DMS153 treated with DMSO at 0.1 percent for 48 hours (cell line): ENCODE measurements at regions not wholly inside any gene's neighbourhood (a gene's known extent, or its start where the extent isn't known, plus 50 kb on each side); places are given as distances from the start of the nearest gene placed in this dataset.
"Not testable (repeated sequence)": the region's sequence is repeated elsewhere in the genome, so short reads cannot be mapped to it uniquely, and the experiment has no call there.

ENCODE experiments used
- DNase-seq: peaks from one replicate; lab custom pipeline; 2025; ENCODE audit not compliant: unreplicated experiment; lab: John Stamatoyannopoulos, UW

GRCh38 chr4:189136462-189136861, 804.2 kb upstream of the FRG1 start:
- no peak for DNase-seq

DNA sequence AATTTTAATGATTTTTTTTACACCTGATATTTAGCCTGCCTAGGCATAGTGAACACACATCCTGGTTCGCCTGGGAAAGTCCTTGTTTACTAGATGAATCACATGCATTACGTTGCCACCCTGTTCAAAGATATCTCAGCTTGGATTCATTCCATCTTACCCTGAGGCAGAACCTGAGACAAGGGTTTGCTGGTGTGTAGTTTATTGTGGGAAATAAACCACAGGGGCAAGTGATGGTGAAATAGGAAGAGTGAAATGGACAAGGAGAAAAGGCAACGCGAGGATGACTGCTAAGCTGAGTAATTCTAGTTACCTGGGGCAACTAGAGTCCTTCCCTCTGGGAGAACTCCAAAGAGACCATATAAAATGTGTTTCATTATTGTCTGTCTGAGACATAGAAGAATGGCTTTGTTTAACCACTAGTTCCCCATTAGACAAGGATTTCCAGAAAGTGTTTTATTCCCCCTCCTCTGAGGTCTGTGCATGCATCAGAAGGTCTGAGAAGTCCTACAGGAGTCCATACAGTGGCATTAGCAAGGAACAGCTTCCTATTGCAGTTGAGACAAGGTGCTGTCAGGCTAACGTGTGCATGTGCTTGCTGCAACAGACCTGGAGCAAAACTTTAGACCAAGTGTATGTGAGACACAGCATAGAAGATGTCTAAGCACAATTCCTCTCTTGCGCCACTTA, 797.3 kb upstream of the FRG1 start:
- no peak for DNase-seq

GRCh38 chr4:189147005-189147929, 793.4 kb upstream of the FRG1 start:
- no peak for DNase-seq

GRCh38 chr4:189155083-189155482, 785.6 kb upstream of the FRG1 start:
- DNase-seq: not testable (repeated sequence)

- DNase-seq: no peak
Observed at GRCh38 chr4:189162073-189162789, 778.4 kb upstream of the FRG1 start.

GRCh38 chr4:189162888-189163287, 777.8 kb upstream of the FRG1 start:
- no peak for DNase-seq

GRCh38 chr4:189176002-189176401, 764.7 kb upstream of the FRG1 start:
- no peak for DNase-seq

DNA sequence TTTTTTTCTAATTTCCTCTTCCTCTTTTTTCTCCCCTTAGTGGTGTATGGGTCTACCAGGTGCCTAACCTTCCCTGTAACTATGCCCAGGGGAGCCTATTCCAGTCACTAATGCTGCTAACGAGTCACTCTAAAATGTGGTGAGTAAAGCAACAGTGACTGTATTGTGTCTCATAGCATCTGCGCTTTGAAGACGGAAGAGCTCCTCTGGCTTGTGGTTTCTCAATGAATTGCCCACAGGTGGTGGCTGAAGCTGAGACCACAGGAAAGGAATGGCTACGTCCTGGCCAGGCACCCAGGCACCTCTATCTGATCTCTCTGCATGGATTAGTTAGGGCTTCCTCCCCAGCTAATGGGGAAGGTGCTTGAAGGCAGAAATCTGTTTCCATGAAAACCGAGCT, 763.5 kb upstream of the FRG1 start:
- no peak for DNase-seq

- DNase-seq: no peak
Observed at GRCh38 chr4:189178125-189178746, 762.4 kb upstream of the FRG1 start.

- DNase-seq: no peak
Observed at GRCh38 chr4:189185810-189186432, 754.8 kb upstream of the FRG1 start.

DNA sequence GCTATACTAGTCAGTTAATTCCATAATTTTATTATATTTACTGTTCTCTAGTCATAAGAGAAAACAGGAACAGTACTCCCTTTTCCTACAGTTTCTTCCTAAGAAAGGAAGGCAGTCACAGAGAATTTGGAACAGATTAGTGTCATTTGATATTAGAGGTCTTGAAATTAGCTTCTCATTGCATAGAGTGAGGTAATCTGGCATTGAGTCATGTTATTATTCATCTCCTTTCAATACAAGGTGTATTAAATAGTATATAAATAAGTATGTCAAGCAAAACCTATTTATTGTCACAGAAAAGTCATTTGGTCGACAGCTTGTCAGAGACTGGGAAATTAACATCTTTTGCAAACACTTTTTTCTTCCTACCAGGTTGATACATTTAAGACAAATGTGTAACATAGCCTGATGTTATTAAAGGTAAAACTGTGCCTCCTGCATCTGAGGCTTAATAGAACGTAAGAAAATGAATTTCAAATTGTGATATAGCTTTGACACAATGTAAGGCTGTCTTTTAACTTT, 753.1 kb upstream of the FRG1 start:
- no peak for DNase-seq

GRCh38 chr4:189198624-189199023, 742.0 kb upstream of the FRG1 start:
- DNase-seq: no peak

DNA sequence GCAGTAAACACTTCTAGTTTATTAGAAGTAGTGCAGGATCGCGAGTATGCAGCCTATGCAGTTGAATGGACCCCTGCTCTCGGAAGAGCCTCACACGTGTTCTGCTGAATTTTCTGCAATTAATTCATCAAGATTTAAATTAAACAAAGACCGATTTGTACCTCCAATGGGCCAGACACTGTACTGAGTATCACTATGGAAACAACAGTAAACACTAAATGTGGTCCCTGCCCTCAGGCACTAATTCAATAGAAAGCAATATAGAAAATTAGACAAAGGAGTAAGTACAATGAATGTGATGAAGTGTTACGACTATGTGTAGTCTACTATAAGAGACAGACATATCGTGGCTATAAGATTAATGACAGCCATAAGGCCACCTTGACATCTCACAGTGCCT, 740.3 kb upstream of the FRG1 start:
- DNase-seq: peak; percentile 82

- peak; percentile 82 for DNase-seq
Observed at GRCh38 chr4:189202182-189202868, 738.3 kb upstream of the FRG1 start.

GRCh38 chr4:189202869-189203271, 737.8 kb upstream of the FRG1 start:
- peak; percentile 28 for DNase-seq

- no peak for DNase-seq
Observed at GRCh38 chr4:189204616-189205015, 736.1 kb upstream of the FRG1 start.

DNA sequence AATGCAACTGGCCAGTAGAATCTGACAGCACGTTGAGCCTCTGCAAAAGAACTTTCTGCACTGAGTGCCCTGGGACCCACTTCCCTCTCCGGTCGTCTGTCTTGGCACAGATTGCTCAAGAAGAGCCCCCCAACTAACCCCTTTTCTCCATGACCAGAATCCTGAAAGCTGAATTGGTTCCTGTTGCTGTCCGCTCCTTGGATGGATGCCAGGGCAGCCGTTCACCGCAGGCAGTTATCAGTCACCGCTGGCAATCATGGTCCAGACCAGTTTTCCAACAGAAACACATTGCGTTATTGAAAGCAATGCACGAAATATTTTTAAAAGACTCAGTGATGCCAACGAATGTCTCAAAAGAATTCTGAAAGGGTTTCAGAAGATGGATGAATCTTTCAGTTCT, 733.7 kb upstream of the FRG1 start:
- DNase-seq: no peak

GRCh38 chr4:189207872-189208271, 732.8 kb upstream of the FRG1 start:
- no peak for DNase-seq

GRCh38 chr4:189215574-189215973, 725.1 kb upstream of the FRG1 start:
- DNase-seq: no peak

DNA sequence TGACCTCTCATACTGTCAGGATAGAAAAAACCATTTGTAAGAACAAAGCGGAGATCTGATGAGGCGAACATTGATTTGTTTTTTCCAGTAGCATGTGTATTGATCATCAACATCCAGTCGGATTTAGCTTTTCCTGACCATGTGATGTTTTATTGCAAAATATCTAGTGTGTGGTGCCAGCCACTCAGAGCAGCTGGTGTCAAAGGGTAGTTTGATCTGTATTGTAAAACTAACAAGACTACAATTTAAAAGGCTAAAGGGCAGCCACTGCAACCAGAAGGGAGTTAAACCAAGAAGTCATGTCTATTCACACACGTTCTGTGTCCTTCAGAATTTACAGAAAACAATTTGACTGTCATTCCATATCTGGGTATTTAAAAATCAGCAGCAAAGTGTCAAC, 719.0 kb upstream of the FRG1 start:
- DNase-seq: no peak
